Inferior parietal cortex (tissue), 1 donor: ENCODE measurements at regions not wholly inside any gene's neighbourhood (a gene's known extent, or its start where the extent isn't known, plus 50 kb on each side); places are given as distances from the start of the nearest gene placed in this dataset.
"Not testable (repeated sequence)": the region's sequence is repeated elsewhere in the genome, so short reads cannot be mapped to it uniquely, and the experiment has no call there.

Source experiments
- DNase-seq: peaks from one replicate; pipeline ENCODE4 v3.0.0-alpha.2; 2016; ENCODE audit errors: extremely low spot score

DNA sequence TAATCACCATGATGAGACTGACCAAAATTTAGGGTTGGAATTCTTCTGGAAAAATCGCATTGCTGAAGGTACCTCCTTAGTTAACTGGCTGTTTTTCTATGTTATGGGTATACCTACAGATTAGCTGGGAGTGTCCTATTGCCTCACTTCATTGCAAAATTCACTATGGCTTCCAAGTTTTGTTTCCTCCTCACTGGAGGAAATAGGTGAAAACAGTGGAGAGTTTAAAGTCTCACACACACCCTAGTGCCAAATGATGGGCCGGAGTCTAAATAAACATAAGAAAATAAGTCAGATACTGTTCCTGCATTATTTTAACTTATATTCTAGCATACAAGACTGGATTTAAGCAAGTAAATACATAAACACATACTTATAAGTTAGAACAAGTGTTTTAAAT lies 98.2 kb downstream of the AHR start:
- no peak for DNase-seq

DNA sequence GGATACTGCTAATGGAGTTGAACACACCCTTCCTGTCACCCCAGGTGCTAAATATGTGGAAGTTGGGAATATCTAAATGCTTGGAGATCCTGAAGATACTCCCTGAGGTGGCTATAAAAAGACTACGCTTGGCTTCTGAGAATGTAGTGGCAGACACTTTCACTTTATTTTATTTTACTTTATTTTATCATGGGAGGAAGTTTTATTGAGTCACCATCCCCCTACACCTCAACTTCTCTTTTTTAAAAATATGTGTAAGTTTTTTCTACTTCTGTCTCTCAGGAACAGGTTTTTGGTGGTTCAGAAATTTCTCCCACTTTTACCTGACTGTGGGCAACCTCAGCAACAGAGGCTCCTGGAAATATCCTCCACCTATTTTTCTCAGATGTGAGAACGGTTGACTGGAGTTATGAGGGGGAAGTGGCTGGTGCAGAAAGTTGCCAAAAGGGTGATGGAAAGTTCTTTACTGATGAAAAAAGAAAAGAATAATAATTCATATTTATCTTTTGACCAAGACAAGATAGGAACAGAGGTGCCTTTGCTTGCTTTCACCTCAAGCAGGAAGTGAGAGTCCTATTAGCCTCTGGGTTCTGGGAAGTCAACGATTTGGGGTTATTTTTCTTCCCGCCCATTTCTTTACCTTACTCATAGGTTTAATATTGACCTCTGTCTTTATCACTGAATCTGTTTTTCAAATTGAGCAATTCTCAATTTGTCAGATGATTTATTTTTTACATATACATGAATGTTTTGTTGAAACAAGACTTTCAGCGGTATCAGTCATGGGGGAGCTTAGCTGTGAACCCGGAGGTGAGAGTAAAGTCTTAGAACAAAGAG lies 103.6 kb downstream of the AHR start:
- DNase-seq, result no peak

GRCh38 chr7:17402628-17403278 lies 104.3 kb downstream of the AHR start:
- no peak for DNase-seq

DNA sequence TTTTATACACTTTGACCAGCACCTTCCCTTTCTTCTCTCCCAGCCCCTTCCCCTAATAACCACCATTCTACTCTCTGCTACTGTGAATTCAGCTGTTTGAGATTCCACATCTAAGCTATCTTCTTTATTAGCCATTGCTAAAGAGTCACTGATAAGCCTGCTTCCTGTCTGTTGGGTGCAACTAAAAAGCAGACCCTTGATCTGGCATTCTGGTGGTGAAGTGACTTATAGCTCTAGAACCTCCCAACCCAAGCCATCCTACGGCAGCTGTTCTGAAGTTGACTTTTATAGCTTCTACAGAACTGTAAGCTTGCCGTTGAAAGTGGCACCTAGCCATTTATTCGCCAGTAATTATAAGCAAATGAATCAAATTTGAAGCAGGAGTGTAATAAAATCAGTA lies 105.6 kb downstream of the AHR start:
- no peak for DNase-seq

GRCh38 chr7:17405786-17406185 lies 107.3 kb downstream of the AHR start:
- DNase-seq, result no peak

DNA sequence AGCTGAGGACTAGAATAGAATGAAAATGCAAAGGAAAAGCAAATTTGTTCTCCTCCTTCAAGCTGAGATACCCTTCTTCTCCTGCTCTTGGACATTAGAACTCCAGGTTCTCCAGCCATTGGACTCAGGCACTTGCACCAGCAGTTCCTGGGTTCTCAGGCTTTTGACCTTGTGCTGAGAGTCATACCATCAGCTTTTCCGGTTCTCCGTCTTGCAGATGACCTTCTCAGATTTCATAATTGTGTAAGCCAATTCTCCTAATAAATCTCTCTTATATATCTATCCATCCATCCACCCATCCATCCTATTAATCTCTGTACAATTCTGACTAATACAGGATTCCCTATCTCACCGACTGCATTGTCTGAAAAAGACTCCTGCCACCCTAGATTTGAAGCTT lies 108.3 kb downstream of the AHR start:
- DNase-seq, result no peak

DNA sequence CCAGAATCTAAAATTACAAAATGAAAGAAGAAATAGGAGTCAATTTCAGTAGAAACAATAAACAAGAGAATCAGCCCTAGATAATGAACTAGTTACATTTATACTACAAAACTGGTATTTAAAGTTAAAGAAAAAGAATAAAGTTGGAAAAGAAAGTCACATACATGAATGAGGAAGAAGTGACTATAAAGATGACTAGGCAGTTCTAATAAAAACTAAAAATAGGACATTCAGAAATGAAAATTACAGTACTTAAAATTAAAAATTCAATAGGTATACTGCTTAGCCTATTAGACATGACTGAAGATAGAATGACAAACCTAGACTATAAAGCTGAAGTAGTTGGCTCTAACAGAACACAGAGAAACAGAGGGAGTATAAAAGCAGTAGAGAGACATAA lies 108.8 kb downstream of the AHR start:
- DNase-seq, result no peak

DNA sequence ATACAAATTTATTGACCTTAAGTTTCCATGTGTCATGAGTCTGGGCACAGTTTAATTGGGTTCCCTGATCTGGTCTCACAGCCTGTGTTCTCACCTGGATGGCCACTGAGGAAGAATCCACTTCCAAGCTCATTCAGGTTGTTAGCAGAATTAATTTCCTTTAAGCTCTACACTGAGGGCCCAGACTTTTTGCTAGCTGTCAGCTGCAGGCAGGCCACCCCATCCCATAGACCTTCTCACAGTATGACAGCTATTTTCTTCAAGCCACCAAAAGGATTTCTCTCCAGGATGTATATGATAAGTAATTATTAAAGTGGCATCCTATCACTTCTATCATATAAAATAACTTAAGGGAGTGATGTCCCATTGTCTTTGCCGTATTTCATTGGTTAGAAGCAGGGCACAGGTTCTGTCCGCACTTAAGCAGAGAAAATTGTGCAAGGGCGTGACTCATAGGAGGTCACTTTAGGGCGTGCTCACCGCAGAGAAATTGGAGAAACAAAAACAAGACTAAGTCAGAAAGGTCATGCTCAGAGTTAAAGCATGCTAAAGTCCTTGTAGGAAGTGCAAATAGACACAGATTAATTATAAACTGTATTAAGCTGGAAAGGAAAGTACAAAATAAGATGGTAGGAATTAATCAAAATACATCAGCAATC lies 109.9 kb downstream of the AHR start:
- DNase-seq, result no peak

DNA sequence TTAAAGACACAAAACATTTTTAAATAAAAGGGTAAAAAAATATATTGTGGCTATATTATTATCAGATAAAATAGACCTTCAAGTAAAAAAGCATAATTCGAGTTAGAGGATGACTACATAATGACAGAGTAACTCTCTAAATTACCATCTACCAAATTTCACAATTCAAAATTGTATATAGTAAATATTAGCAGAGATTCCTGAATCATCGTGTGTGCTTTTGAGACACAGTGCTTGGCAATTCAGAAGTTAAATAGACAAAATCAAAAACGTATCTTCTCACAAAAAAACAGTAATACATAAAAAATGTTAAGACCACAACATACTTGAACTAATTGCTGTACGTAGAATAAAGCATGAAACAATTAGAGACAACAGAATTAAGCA lies 110.4 kb downstream of the AHR start:
- no peak for DNase-seq

GRCh38 chr7:17411922-17412321 lies 113.5 kb downstream of the AHR start:
- DNase-seq, result no peak

DNA sequence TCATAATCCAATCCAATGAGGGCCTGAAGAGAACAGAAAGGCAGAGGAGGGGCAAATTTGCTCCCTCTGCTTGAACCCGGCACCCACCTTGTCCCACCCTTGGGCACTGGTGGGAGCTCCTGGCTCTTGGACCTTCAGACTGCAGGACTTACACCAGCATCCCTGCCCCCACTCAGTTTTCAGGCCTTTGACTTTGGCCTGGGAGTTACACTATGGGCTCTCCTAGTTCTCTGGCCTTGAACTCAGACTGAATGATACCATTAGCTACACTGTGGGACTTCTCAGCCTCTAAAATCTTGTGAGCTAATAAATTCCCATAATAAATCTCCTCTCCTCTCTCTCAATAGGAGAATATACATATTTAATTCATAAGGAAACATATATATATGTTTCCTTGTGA lies 114.4 kb downstream of the AHR start:
- no peak for DNase-seq

GRCh38 chr7:17415955-17416354 lies 117.5 kb downstream of the AHR start:
- no peak for DNase-seq

DNA sequence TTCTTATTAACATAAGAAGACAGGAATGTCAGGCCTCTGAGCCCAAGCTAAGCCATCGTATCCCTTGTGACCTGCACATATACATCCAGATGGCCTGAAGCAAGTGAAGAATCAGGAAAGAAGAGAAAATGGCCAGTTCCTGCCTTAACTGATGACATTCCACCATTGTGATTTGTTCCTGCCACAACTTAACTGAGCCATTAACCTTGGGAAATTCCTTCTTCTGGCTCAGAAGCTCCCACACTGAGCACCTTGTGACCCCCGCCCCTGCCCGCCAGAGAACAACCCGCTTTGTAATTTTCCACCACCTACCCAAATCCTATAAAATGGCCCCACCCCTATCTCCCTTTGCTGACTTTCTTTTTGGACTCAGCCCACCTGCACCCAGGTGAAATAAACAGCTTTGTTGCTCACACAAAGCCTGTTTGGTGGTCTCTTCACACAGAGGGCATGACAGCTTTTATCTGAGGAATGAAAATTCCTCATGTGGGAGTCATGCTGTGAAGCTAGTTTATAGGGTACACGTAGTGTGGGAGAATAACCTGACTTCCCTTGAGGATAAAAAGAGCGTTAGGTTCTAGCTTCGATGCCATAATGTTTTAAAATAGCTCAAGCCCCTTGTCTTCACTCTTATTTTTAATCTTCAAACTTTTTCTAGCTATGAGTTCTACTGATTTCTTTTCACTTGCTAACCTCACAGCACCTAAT lies 122.0 kb downstream of the AHR start:
- DNase-seq, result not testable (repeated sequence)

- no peak for DNase-seq
These were observed 123.5 kb downstream of the AHR start for GRCh38 chr7:17421941-17422340.

DNA sequence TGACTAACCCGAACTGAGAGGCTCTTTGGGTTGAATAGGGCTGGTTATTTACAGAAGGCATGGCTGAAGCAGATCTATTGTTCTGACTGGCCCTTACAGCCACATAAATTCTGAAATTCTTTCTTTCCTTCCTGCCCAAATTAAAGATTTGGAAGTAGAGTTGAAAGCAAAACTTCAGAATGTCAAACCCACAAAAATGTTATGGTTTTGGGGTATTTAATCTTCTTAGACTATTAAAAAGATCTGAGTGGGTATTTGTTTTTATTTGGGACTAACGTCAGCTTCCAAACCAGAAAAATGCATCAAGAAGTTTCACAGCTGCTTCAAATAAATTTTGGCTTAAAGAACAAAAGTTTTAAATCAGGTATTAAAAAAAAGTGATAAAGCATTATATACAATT lies 124.5 kb downstream of the AHR start:
- no peak for DNase-seq

- no peak for DNase-seq
These were observed 129.5 kb downstream of the AHR start for GRCh38 chr7:17427924-17428323.

DNA sequence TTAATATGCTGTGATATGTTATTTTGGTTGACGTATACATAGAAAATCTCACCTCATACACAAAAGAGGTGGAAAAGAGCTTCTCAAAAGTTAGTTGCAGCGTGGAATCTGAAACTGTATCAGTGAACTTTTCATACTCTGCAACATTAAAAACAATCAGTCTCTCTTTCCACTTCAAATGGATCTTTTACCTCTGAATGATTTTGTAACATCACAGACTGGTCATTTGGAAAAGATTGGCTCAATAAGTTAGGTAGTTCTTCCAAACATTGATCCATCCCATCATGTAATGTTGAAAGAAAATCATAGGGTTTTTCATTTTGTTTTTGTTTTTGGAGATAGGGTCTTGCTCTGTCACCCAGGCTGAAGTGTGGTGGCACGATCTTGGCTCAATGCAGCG lies 131.1 kb downstream of the AHR start:
- no peak for DNase-seq

DNA sequence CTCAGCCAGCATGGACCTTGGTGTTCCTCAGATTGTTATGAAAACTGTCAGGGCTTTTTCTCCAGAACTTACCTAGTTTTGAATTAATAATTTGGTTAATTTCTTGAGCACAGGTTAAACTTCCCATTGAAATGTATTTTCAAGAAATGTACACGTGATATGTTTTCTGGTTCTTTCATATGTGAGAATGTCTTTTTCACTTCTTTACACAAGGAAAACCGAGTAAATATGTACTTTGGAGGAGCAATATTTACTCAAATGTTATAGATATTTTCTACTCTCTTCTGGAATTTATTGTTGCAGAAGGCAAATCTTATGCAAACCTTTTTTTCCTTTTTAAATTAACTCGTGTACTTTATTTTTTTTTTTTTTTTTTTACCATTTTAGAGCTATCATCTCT lies 134.3 kb downstream of the AHR start:
- no peak for DNase-seq

- DNase-seq, result no peak
These were observed 135.7 kb downstream of the AHR start for GRCh38 chr7:17434191-17434590.

DNA sequence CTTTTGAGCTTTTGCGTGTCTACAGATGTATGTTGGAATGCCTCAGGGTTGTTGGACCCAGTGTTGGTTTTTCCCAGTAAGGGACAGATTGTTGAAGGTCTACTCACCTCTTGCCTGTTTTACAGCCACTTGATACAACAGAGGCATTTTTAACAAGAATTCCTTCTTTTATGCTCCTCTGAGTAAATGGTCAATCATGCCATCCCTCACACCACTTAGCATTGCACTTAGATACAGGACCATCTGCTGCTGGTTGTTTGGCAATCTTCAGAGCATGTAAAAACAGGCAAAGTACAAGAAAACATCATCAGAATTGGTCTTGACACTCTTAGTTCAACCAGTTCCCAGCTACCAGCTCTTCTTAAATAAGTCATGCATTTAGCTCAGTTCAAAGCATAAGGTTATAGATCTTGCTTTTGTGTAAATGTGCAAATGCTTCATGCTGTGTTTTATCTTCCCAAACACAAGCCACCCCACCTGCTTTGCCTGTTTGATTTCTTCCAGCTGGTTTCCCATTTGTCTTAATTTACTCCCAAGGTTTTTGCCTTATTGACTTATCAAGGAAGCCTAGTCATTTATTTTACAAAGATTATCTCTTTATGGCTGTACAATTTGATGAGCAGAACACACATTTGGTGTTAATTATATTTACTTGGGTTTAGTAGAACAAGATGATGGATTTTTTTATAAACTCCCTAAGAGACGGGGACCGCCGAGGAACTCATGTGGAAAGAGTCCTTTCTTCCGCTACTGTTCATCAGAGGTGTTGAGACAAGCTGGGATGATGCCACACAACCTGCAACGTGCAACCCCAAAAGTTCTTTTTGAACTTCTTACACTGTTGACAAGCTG lies 136.6 kb downstream of the AHR start:
- no peak for DNase-seq

GRCh38 chr7:17436126-17436525 lies 137.7 kb downstream of the AHR start:
- no peak for DNase-seq
